GM19043 (cell line): ENCODE measurements at regions not wholly inside any gene's neighbourhood (a gene's known extent, or its start where the extent isn't known, plus 50 kb on each side); places are given as distances from the start of the nearest gene placed in this dataset.

Experiments
- ATAC-seq: cut with Tn5 transposase; IDR thresholded peaks from one replicate; pipeline ENCODE4 v1.9.1; 2021; ENCODE audit warnings: low read depth; ENCODE audit not compliant: unreplicated experiment

DNA sequence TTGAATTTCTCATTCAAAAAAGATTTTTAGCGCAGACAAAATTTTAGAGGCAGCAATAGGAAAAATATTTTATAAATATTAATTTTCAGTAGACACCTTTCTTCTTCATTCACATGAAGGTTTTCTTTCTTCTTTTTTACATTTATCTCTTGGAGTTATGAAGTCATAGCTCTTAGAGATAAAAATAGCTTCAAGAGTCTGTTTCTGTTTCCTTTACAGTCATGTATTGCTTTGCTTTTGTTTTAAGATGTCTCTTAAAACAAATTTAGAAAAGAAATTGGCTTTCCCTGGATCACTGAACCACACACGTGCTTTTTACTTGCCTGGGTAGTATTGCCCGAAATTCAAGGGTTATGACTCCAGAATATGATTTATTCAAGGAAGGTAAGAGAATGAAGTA, 369.9 kb upstream of the LRRC7 start:
- no peak for ATAC-seq

- ATAC-seq: no peak
Observed at GRCh38 chr1:69201716-69202115, 366.0 kb upstream of the LRRC7 start.

DNA sequence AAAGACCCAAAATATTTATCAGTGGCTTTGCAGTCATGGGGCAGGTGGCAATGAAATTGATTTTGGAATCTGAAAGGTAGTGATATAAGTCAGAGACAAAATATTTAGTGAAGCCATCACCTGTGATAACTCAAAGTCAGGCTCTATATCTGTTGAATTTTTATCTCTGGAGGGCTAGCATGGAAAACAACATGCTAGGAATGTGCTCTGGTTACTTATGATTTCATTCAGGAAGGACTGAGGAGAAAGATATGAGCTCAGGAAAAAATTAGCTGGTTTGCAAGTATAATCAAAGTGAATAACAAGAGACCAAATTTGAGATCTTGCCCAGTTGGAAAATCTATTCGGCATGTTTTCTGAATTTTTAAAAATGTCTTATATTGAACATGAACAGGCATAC, 364.6 kb upstream of the LRRC7 start:
- ATAC-seq: no peak

DNA sequence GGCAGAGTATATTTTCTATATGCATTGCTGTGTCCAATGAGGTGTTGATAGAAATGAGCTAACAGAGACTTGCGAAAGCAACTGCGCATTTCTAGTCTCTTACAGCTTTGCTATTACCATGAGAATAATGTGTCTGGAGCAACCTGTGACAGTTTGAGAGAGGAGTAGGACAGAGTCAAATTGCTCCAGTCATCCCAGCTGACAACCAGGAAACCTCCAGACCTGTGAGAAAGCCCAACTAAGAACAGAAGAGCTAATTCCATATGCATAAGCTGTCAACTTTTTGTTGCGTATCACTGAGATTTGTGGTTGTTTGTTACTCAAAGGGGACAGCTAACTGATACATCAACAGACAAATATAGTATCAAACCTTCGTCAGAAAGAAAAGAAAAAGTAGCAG, 354.1 kb upstream of the LRRC7 start:
- no peak for ATAC-seq

DNA sequence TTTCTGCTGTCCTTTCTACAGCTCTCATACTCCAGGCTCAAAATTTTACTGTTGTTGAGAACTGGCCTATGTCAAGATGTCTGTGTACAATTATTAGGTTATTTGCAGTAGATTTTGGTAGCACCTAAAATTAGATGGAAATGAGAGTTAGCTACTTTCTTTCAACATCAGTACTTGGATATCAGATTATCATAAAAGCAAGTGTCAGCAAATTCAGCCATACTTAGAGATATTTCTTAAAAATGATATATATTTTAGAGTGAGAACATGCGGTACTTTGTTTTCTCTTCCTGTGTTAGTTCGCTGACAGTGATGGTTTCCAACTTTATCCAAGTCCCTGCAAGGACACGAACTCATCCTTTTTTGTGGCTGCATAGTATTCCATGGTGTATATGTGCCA, 351.8 kb upstream of the LRRC7 start:
- ATAC-seq: no peak

- ATAC-seq: no peak
Observed at GRCh38 chr1:69220672-69221071, 347.1 kb upstream of the LRRC7 start.

DNA sequence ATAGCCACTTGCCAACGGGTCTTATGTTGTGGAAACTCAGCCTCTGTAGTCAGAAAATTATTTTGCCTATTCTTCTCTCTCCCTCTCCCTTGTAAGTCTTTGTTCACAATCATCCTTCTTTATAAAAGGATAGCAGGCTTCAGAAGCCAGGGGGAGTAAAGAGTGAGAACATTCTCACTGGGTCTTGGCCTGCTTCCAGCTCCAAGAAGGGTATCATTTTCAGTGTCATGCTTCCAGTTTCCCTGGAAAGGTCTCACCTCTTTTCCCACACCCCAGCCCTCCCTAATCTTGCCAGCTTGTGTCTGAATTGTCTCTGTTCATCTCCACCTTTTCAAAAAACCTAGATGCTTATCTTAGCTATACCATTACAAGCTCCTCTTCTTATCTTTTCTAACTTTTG, 346.2 kb upstream of the LRRC7 start:
- no peak for ATAC-seq

- ATAC-seq: no peak
Observed at GRCh38 chr1:69223156-69223555, 344.6 kb upstream of the LRRC7 start.

DNA sequence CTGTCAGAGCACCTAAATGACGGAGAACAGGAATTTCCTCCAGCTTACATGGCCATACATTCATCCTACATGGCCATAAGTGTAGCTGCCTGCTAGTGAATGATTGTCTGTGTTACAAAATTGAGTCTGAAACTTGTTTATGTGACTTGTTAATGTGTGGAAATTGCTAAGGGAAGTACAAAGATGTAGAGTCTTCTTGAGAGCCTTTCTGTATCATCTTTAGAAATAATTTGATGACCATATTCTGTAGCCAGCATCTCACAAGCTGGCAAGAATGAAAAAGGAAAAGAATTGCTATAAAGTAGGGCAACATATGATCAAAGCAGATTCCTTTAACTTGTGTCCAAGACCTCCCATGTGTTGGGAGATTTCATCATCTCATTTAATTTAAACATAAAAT, 339.2 kb upstream of the LRRC7 start:
- ATAC-seq: no peak

GRCh38 chr1:69230208-69230607, 337.5 kb upstream of the LRRC7 start:
- no peak for ATAC-seq

DNA sequence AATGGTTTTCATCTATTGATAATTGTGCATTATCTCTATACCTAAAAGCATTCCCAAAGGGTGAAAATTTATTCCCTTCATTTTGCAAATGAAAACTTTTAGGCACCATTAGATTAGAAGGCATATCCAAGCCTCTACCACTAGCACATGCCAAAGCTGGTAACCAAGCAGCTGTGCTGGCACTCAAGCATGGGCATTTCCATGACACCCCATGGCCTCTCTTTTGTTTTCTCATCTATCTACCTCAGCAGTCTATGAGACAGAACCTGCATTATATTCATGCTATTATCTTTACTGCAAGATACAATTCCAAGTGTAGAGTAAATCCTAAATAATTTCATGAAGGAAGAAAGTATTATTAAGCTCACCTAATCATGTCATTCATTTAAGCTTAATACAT, 334.3 kb upstream of the LRRC7 start:
- ATAC-seq: no peak

- no peak for ATAC-seq
Observed at GRCh38 chr1:69244211-69244610, 323.5 kb upstream of the LRRC7 start.

- no peak for ATAC-seq
Observed at GRCh38 chr1:69246109-69246508, 321.6 kb upstream of the LRRC7 start.

DNA sequence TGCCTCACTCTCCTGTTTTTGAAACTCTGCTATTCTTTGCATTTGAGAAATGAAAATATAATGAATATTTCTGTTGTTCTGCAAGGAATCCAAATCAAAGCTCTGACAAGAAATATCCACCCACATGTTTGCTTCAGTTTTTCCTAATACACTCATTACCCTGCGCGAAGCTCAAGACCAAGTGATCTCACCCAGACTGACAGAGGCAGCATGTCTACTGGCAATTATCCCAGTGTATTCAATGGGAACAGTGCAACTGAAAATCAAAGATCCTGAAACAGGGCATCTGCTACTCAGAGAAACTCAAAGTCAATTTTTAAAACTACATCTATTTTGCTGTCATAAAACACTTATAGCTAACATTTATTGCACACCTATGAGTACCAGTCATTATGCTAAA, 321.0 kb upstream of the LRRC7 start:
- ATAC-seq: no peak

DNA sequence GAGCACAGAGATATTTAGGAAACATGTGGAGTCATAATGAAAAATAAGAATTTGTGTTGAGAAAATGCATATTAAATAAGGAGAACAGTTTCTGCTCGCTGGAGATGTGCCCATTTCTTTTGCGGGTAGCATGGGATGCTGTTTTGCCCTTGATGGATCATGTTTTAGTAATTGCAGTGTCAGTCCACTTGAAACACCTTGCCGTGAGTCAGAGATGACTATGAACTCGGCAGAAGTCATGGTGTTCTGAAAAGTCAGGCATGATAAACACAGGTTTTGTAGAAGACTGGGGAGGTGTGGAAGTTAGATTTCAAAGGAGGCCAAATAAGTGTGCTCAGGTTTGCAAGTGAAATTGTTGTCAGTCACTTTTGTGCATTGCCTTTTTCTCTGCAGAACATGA, 315.0 kb upstream of the LRRC7 start:
- no peak for ATAC-seq

DNA sequence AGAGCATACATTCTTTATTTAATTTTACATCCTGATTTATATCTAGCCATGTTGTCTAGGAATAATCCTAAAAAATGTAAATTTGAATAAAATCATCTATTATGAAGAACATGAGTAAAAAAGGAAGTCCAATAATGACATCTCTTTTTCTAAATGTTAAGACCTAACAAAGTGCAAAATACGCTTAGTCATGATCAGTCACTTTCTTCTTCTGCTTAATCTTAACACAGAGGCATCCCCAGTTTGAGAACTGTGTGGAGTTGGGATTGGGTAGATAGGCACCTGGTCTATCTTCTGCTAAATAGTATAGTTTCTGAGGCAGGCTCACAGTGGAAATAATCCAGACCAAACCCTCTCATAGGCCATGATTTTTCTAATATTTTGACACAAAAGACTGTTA, 311.7 kb upstream of the LRRC7 start:
- no peak for ATAC-seq

- no peak for ATAC-seq
Observed at GRCh38 chr1:69258842-69259241, 308.9 kb upstream of the LRRC7 start.

GRCh38 chr1:69263921-69264391, 303.8 kb upstream of the LRRC7 start:
- ATAC-seq: no peak

GRCh38 chr1:69269491-69269890, 298.2 kb upstream of the LRRC7 start:
- ATAC-seq: no peak

- ATAC-seq: no peak
Observed at GRCh38 chr1:69271587-69272125, 296.1 kb upstream of the LRRC7 start.

DNA sequence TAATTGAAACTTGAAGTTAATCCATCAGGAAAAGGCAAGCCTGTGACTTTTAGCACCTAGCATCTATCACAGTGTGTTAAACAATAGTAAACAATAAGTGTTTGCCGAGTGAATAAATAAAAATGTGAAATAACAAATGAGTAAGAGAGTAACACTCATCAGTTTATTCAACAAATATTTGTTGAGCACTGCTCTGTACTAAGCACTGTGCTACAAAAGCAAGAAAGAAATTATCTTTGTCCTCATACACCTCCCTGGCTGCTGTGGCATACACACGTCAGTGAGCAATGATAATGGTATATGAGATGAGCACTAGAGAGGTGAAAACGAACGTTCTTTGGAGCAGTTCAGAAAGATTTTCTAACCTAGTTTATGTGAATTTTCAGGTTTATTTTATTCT, 295.0 kb upstream of the LRRC7 start:
- ATAC-seq: no peak

DNA sequence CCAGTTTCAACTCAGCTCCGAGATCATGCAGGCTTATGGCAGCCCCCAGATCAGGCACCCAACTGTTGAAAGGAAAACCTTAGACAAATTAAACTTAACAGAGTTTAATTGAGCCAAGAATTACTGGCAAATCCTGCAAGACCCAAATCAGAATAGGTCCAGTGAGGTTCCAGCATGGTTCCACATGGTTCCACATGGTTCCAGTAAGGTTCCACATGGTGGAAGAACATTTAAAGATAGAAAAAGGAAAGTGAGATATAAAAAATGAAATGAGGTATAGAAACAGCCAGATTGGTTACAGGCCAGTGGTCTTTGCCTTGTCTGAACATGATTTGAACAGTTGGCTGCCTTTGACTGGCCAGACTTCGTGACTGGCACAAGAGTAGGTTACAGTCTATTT, 288.8 kb upstream of the LRRC7 start:
- ATAC-seq: no peak

DNA sequence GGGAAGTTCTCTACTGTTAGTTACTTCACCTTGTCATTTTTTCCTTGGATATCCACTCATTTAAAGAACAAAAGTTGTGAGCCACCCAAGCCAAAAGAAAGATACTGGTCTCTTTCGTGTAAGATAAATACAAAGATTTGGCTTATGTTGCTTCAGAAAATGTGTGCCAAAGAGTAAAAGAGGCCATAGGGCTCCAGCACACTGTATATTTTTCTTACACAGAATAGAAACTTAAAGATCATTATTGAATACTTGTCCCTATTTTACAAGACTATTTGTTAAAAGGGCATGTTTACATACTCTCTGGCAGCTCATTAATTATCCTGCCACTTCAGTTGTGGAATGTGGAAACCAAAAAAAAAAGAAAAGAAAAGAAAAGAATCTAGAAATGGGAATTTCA, 284.2 kb upstream of the LRRC7 start:
- ATAC-seq: no peak
